H1 (cell line): ENCODE measurements at regions not wholly inside any gene's neighbourhood (a gene's known extent, or its start where the extent isn't known, plus 50 kb on each side); places are given as distances from the start of the nearest gene placed in this dataset.

Experiments used
- CTCF ChIA-PET: fragments of 300-600 bp; sonication (Branson Sonifier 250); formaldehyde crosslinking; loops from one replicate; lab custom pipeline; 2021; ENCODE audit not compliant: partially characterized antibody; lab: Charles Lee
- POLR2A ChIA-PET: fragments of 300-600 bp; sonication (Branson Sonifier 250); formaldehyde crosslinking; loops from one replicate; lab custom pipeline; 2021; ENCODE audit warnings: inconsistent platforms; ENCODE audit not compliant: partially characterized antibody; lab: Charles Lee
- DNase-seq, 2 experiments: peaks; one replicate each; pipeline versions ENCODE4 v3.0.0 to v3.0.0-alpha.2; 2010 to 2022; ENCODE audit warnings: low spot score in 2 of 2, low read depth in 1 of 2, mixed read lengths in 1 of 2
- FAIRE-seq: peaks from 2 replicates; lab custom pipeline; 2011; peaks lifted over from hg19 to GRCh38; lab: Jason Lieb, UNC
- H2AFZ ChIP-seq: 2 replicates; pipeline ENCODE4 v1.8.1; 2012; ENCODE audit warnings: low read length, inconsistent platforms
- H2AK5ac ChIP-seq: 2 replicates; pipeline ENCODE4 v1.6.1; 2013; ENCODE audit warnings: low read depth, low read length
- H2BK120ac ChIP-seq: replicated peaks from 2 replicates; pipeline ENCODE3; 2013; ENCODE audit warnings: low read depth, low read length, inconsistent platforms
- H2BK12ac ChIP-seq: 2 replicates; pipeline ENCODE4 v1.6.1; 2013; ENCODE audit warnings: low read depth, low read length
- H2BK15ac ChIP-seq: 2 replicates; pipeline ENCODE4 v1.6.1; 2013; ENCODE audit warnings: low read length
- H2BK20ac ChIP-seq: 2 replicates; pipeline ENCODE4 v1.6.1; 2013; ENCODE audit warnings: low read length
- H2BK5ac ChIP-seq: 2 replicates; pipeline ENCODE4 v1.6.1; 2013; ENCODE audit warnings: low read depth, low read length
- H3K14ac ChIP-seq: 2 replicates; pipeline ENCODE4 v1.6.1; 2013; ENCODE audit warnings: inconsistent platforms; ENCODE audit not compliant: insufficient read length
- H3K18ac ChIP-seq: 2 replicates; pipeline ENCODE4 v1.6.1; 2013; ENCODE audit warnings: low read length; ENCODE audit errors: extremely low read depth
- H3K23ac ChIP-seq: 2 replicates; pipeline ENCODE4 v1.6.1; 2013; ENCODE audit warnings: inconsistent platforms; ENCODE audit not compliant: insufficient read length
- H3K23me2 ChIP-seq: 2 replicates; pipeline ENCODE4 v1.6.1; 2013; ENCODE audit warnings: low read depth, low read length
- H3K27ac ChIP-seq: 2 replicates; pipeline ENCODE4 v1.6.1; 2011; ENCODE audit warnings: low read depth, low read length, inconsistent platforms
- H3K27me3 ChIP-seq, 4 experiments: replicated peaks in 1 of 4; 1 replicate in 1 of 4; 2 replicates in 3 of 4; pipeline versions ENCODE4 v1.6.1 to v1.8.1; 2011 to 2013; ENCODE audit warnings: low read length in 3 of 4, mild to moderate bottlenecking in 3 of 4, inconsistent platforms in 2 of 4, mixed read lengths in 2 of 4, moderate library complexity in 1 of 4; ENCODE audit not compliant: control insufficient read depth in 3 of 4, insufficient read depth in 3 of 4; ENCODE audit errors: extremely low read depth in 1 of 4
- H3K36me3 ChIP-seq, 4 experiments: 2 replicates each; pipeline versions ENCODE4 v1.6.1 to v1.8.1; 2011 to 2013; ENCODE audit warnings: mild to moderate bottlenecking in 4 of 4, low read length in 3 of 4, moderate library complexity in 2 of 4, control low read depth in 1 of 4, inconsistent platforms in 1 of 4; ENCODE audit not compliant: insufficient read depth in 4 of 4, control insufficient read depth in 2 of 4
- H3K4ac ChIP-seq: replicated peaks from 2 replicates; pipeline ENCODE3; 2013; ENCODE audit warnings: low read length, low read depth, mixed read lengths, inconsistent platforms; ENCODE audit not compliant: insufficient read length
- H3K4me1 ChIP-seq, 4 experiments: replicated peaks in 1 of 4; 1 replicate in 1 of 4; 2 replicates in 3 of 4; pipeline versions ENCODE4 v1.6.1 to v1.8.1; 2011 to 2013; ENCODE audit warnings: low read length in 3 of 4, inconsistent platforms in 2 of 4, mixed read lengths in 1 of 4; ENCODE audit not compliant: insufficient read depth in 4 of 4, control insufficient read depth in 3 of 4
- H3K4me2 ChIP-seq, 2 experiments: 2 replicates each; pipeline versions ENCODE4 v1.6.1 to v1.8.1; 2011 to 2013; ENCODE audit warnings: low read depth in 2 of 2, low read length in 2 of 2, control low read depth in 1 of 2, inconsistent platforms in 1 of 2, mild to moderate bottlenecking in 1 of 2; ENCODE audit not compliant: insufficient read depth in 1 of 2
- H3K4me3 ChIP-seq, 4 experiments: fragments of 200-600, 300-600 bp in 1 of 4; sonication (generic), shearing (Covaris generic), sonication (Bioruptor Twin) in 1 of 4; 2 replicates each; pipeline versions ENCODE4 v1.5.1 to v1.8.1; 2011 to 2016; ENCODE audit warnings: low read length in 4 of 4, low read depth in 3 of 4, control low read depth in 2 of 4, inconsistent platforms in 2 of 4, mild to moderate bottlenecking in 2 of 4, mixed read lengths in 1 of 4, moderate library complexity in 1 of 4; ENCODE audit not compliant: insufficient read depth in 2 of 4; ENCODE audit errors: extremely low read depth in 1 of 4
- H3K56ac ChIP-seq: replicated peaks from 2 replicates; pipeline ENCODE3; 2013; ENCODE audit warnings: low read depth, mild to moderate bottlenecking, mixed read lengths, low read length, inconsistent platforms; ENCODE audit not compliant: insufficient read length
- H3K79me1 ChIP-seq: 2 replicates; pipeline ENCODE4 v1.6.1; 2013; ENCODE audit warnings: low read depth, low read length, control low read depth
- H3K79me2 ChIP-seq, 2 experiments: 2 replicates each; pipeline versions ENCODE4 v1.6.1 to v1.8.1; 2012 to 2013; ENCODE audit warnings: low read length in 2 of 2, mild to moderate bottlenecking in 2 of 2, inconsistent platforms in 1 of 2; ENCODE audit not compliant: insufficient read depth in 2 of 2, control insufficient read depth in 1 of 2
- H3K9ac ChIP-seq, 4 experiments: replicated peaks in 1 of 4; 1 replicate in 1 of 4; 2 replicates in 3 of 4; pipeline versions ENCODE4 v1.6.1 to v1.8.1; 2011 to 2013; ENCODE audit warnings: low read depth in 3 of 4, low read length in 3 of 4, control low read depth in 2 of 4, mild to moderate bottlenecking in 2 of 4, moderate library complexity in 2 of 4, inconsistent platforms in 1 of 4; ENCODE audit errors: extremely low read depth in 1 of 4
- H3K9me3 ChIP-seq, 2 experiments: 2 replicates each; pipeline versions ENCODE4 v1.6.1 to v1.8.1; 2012 to 2013; ENCODE audit warnings: mild to moderate bottlenecking in 2 of 2, moderate library complexity in 2 of 2, control low read depth in 1 of 2, inconsistent platforms in 1 of 2, low read depth in 1 of 2, low read length in 1 of 2, mixed read lengths in 1 of 2; ENCODE audit not compliant: insufficient read depth in 2 of 2
- H4K20me1 ChIP-seq, 2 experiments: replicated peaks in 1 of 2; 2 replicates each; pipeline versions ENCODE3 to v1.8.1; 2011 to 2013; ENCODE audit warnings: inconsistent platforms in 2 of 2, low read length in 2 of 2, mild to moderate bottlenecking in 1 of 2; ENCODE audit not compliant: insufficient read depth in 2 of 2, control insufficient read depth in 1 of 2
- H4K5ac ChIP-seq: 2 replicates; pipeline ENCODE4 v1.6.1; 2013; ENCODE audit warnings: low read length, low read depth, mixed read lengths, inconsistent platforms; ENCODE audit not compliant: insufficient read length
- H4K8ac ChIP-seq: 2 replicates; pipeline ENCODE4 v1.8.0; 2013; ENCODE audit warnings: mild to moderate bottlenecking, moderate library complexity, low read length, inconsistent platforms; ENCODE audit not compliant: insufficient read depth; ENCODE audit errors: extremely low read depth
- H4K91ac ChIP-seq: replicated peaks from 2 replicates; pipeline ENCODE3; 2013; ENCODE audit warnings: low read length, mixed read lengths, inconsistent platforms; ENCODE audit not compliant: insufficient read length
- BCL11A ChIP-seq, 2 experiments: IDR thresholded peaks; one replicate each; pipeline ENCODE4 v1.6.1; 2011; ENCODE audit warnings: low read depth in 2 of 2, low read length in 2 of 2, mild to moderate bottlenecking in 2 of 2
- CBX5 ChIP-seq: fragments of 300-800, 300-1000 bp; sonication (generic); IDR thresholded peaks from 2 replicates; pipeline ENCODE4 v1.7.1; 2016; ENCODE audit warnings: antibody characterized with exemption, low read length, low read depth
- JUN ChIP-seq: IDR thresholded peaks from 2 replicates; pipeline ENCODE4 v1.6.1; 2011; ENCODE audit warnings: low read depth, mild to moderate bottlenecking, improper control_type of control experiment, low read length
- KDM5A ChIP-seq: fragments of 200-600 bp; IDR thresholded peaks from 2 replicates; pipeline ENCODE4 v1.7.1; 2012; ENCODE audit warnings: mild to moderate bottlenecking, low read length, inconsistent platforms, mixed read lengths
- POU5F1 ChIP-seq: IDR thresholded peaks from 2 replicates; pipeline ENCODE4 v1.6.1; 2011; ENCODE audit warnings: low read depth, mild to moderate bottlenecking, low read length, moderate library complexity
- RBBP5 ChIP-seq: IDR thresholded peaks from 2 replicates; pipeline ENCODE4 v1.7.1; 2012; ENCODE audit warnings: low read depth, mild to moderate bottlenecking, inconsistent platforms, low read length, moderate library complexity, borderline replicate concordance
- SP4 ChIP-seq: IDR thresholded peaks from 2 replicates; pipeline ENCODE4 v1.6.1; 2012; ENCODE audit warnings: low read length, inconsistent platforms
- YY1 ChIP-seq: IDR thresholded peaks from 2 replicates; pipeline ENCODE4 v1.6.1; 2011; ENCODE audit warnings: low read depth, mild to moderate bottlenecking, low read length
- WGBS, 2 experiments: shearing (Covaris generic) in 1 of 2; methylation state at CpG; one replicate each; pipeline versions ENCODE4 v1.1.6 to v1.1.7; 2013 to 2015; ENCODE audit warnings: low lambda C conversion rate in 2 of 2, mixed read lengths in 2 of 2, inconsistent platforms in 1 of 2, low coverage in 1 of 2, missing lambda C conversion rate in 1 of 2; ENCODE audit not compliant: insufficient replicate concordance in 2 of 2, insufficient coverage in 1 of 2, insufficient read length in 1 of 2; ENCODE audit errors: extremely low coverage in 1 of 2, missing lambda C conversion rate in 1 of 2; 5-methylcytosine and 5-hydroxymethylcytosine counted together

DNA sequence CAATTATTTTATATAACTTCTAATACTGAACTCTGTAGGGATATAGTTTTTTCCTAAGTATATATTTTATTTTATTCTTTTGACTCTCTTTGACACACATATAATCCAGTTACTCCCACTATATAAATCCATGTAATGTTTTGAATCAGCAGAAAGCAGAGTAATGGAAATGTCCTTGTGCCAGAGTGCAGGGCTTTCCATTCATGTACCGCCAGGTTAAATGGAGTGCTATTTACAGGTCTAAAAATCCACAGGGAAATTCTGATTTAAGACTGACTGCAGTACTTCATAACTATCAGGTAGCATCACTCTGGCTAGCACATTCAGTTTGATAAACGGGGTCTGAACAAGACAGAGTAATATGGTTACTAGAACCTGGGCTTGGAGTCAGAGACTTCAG, 626.8 kb downstream of the COL12A1 start:
- Histone ChIP-seq H2AFZ (no peak overlapping the region), H3K79me2 (no peaks in the 10 kb centered on the region), H3K9me3 (no peaks in the 10 kb centered on the region), H3K36me3 (no peaks in the 10 kb centered on the region), H2BK15ac (no peak overlapping the region), H3K4me2 (no peak overlapping the region), H2BK20ac (no peak overlapping the region), H3K14ac (no peak overlapping the region), H3K79me1 (no peaks in the 10 kb centered on the region), H2BK120ac (no peak overlapping the region), H3K27me3 (no peaks in the 10 kb centered on the region), H3K4ac (no peak overlapping the region), H3K18ac (no peak overlapping the region), H2BK5ac (no peak overlapping the region), H3K23me2 (no peaks in the 10 kb centered on the region), H3K23ac (no peak overlapping the region), H2AK5ac (no peak overlapping the region), H3K56ac (no peak overlapping the region), H3K4me3 (no peak overlapping the region), H3K9ac (no peak overlapping the region), H2BK12ac (no peak overlapping the region), H4K20me1 (no peaks in the 10 kb centered on the region), H4K5ac (no peak overlapping the region), H3K4me1 (no peaks in the 10 kb centered on the region), H3K27ac (no peak overlapping the region), H4K8ac (no peak overlapping the region), H4K91ac (no peak overlapping the region)
- FAIRE-seq (no peak), DNase-seq (no peak)
- POLR2A ChIA-PET = no interaction called here
- 98% methylated on average over 2 of the region's 2 CpGs; no CpG with 5 or more reads in 1 of the 2 experiments for WGBS, 2 experiments
- no peak for TF ChIP-seq JUN
- TF ChIP-seq KDM5A = no peak
- no peak for TF ChIP-seq BCL11A (IDR thresholded peaks at IDR 0.05; ENCODE audit: low read depth in 2 of 2, low read length in 2 of 2)
- no peak for TF ChIP-seq YY1
- TF ChIP-seq POU5F1 = no peak
- TF ChIP-seq CBX5 = no peak
- no peak for TF ChIP-seq SP4
- no peak for TF ChIP-seq RBBP5
- CTCF ChIA-PET = interaction anchor here (0.6 kb wide), 1 partner anchor 154 kb away, joined by 3 read pairs; no protein-coding TSS in a partner anchor
